ENCODE measurements at regions not wholly inside any gene's neighbourhood (a gene's known extent, or its start where the extent isn't known, plus 50 kb on each side); places are given as distances from the start of the nearest gene placed in this dataset.

GRCh38 chr16:86087011-86087895 lies 188.3 kb downstream of the IRF8 start:
- no peak for TF ChIP-seq Cebpa-rat (IDR thresholded peaks at IDR 0.05)

DNA sequence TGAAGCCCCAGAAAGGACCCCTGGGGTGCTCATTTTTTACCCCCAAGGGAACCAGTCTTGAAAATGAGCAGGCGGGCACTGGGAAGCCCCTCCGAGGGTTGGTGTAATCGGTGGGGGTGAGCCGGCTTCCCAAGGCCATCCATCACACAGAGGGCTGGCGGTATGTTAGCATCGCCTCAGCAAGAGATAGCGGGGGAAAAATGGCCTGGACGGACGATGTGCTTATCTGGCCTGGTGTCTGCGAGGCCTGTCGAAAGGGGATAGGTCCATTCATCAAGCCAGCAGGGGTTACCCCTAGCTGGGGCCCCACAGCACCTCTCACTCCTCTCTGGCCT lies 188.9 kb downstream of the IRF8 start:
- Histone ChIP-seq H3K36me3 (no peaks in the 10 kb centered on the region), H3K9ac (no peak overlapping the region), H3K4me2 (no peak overlapping the region), H4K20me1 (no peaks in the 10 kb centered on the region), H3K4me1 (peaks cover 22 to 41% (median 33%) of the 10 kb centered on the region in 10 experiments), H3K27me3 (no peaks in the 10 kb centered on the region), H3K9me3 (replicated peaks in 1 of 11) (no peaks in the 10 kb centered on the region), H3K27ac (no peak overlapping the region), H3K4me3 (no peak overlapping the region)
- TF ChIP-seq Cebpa-rat (IDR thresholded peaks at IDR 0.05), result no peak

More at GRCh38 chr16:86087011-86087895, 188.3 kb downstream of the IRF8 start:
- Histone ChIP-seq H3K4me3 (no peak overlapping the region), H3K27me3 (no peaks in the 10 kb centered on the region), H3K4me1 (peaks cover 22 to 41% (median 33%) of the 10 kb centered on the region in 10 experiments), H3K36me3 (no peaks in the 10 kb centered on the region), H3K4me2 (peak overlapping the region in 9 of 11 experiments; percentile 19 to 66 (median 46); a peak in 12 of 22 replicates), H3K9me3 (replicated peaks in 1 of 11) (no peaks in the 10 kb centered on the region), H3K9ac (no peak overlapping the region), H4K20me1 (no peaks in the 10 kb centered on the region), H3K27ac (no peak overlapping the region)

- no peaks in the 10 kb centered on the region for H4K20me1 ChIP-seq
- H3K4me2 ChIP-seq, result no peak overlapping the region
- no peak overlapping the region for H3K4me3 ChIP-seq
- TF ChIP-seq Cebpa-rat (IDR thresholded peaks at IDR 0.05), result no peak
- no peaks in the 10 kb centered on the region for H3K27me3 ChIP-seq
- H3K9me3 ChIP-seq (replicated peaks in 1 of 11), result no peaks in the 10 kb centered on the region
- H3K36me3 ChIP-seq, result no peaks in the 10 kb centered on the region
- H3K4me1 ChIP-seq, result peaks cover 22 to 41% (median 33%) of the 10 kb centered on the region in 10 experiments
- H3K9ac ChIP-seq, result no peak overlapping the region
- H3K27ac ChIP-seq, result no peak overlapping the region
Observed at GRCh38 chr16:86088287-86088686, 189.3 kb downstream of the IRF8 start.

DNA sequence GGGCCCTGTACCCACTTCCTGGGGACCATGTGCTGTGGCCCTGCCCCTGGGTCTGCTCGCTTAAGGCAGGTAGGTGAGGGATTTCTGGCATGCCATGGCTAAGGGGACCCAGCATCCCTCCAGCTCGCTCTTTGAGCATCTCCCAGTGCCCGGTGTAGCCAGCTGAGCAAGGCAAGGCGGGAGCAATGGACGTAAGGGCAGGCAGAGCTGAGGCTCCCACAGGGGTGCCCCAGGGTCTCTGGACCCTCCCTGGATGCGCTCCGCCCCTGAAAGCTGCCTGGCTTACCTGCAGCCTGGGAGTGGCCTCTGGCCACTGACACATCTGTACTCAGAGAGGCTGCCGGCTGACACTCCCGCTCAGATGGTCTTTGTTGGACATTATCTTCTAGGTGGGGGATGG lies 189.9 kb downstream of the IRF8 start:
- no peak overlapping the region for H3K9ac ChIP-seq

GRCh38 chr16:86089334-86089900 lies 190.5 kb downstream of the IRF8 start:
- no peak overlapping the region for H3K4me3 ChIP-seq
- H3K9me3 ChIP-seq (replicated peaks in 1 of 11), result no peaks in the 10 kb centered on the region
- peak overlapping the region in 4 of 11 experiments; percentile 4 to 54 (median 25); a peak in 4 of 22 replicates for H3K27ac ChIP-seq
- no peak for TF ChIP-seq Cebpa-rat (IDR thresholded peaks at IDR 0.05)
- H3K27me3 ChIP-seq, result no peaks in the 10 kb centered on the region
- H3K4me2 ChIP-seq, result peak overlapping the region; percentile 29 to 86 (median 66); a peak in 18 of 22 replicates
- no peaks in the 10 kb centered on the region for H4K20me1 ChIP-seq
- H3K4me1 ChIP-seq, result peaks cover 22 to 41% (median 33%) of the 10 kb centered on the region in 10 experiments
- H3K9ac ChIP-seq, result peak overlapping the region in 1 of 11 experiments; percentile 5; a peak in 1 of 22 replicates
- H3K36me3 ChIP-seq, result no peaks in the 10 kb centered on the region

More for the DNA sequence above, 189.9 kb downstream of the IRF8 start:
- Histone ChIP-seq H3K36me3 (no peaks in the 10 kb centered on the region), H3K9me3 (replicated peaks in 1 of 11) (no peaks in the 10 kb centered on the region), H3K4me2 (peak overlapping the region in 2 of 11 experiments; percentile 19 to 23; a peak in 3 of 22 replicates), H4K20me1 (no peaks in the 10 kb centered on the region), H3K27me3 (no peaks in the 10 kb centered on the region), H3K27ac (no peak overlapping the region), H3K4me3 (no peak overlapping the region), H3K4me1 (peaks cover 22 to 41% (median 33%) of the 10 kb centered on the region in 10 experiments)
- no peak for TF ChIP-seq Cebpa-rat (IDR thresholded peaks at IDR 0.05)

- no peaks in the 10 kb centered on the region for H3K9me3 ChIP-seq (replicated peaks in 1 of 11)
- H3K4me2 ChIP-seq, result peak overlapping the region; percentile 29 to 86 (median 66)
- H3K4me1 ChIP-seq, result peaks cover 22 to 41% (median 33%) of the 10 kb centered on the region in 10 experiments
- peak overlapping the region in 1 of 11 experiments; percentile 5; a peak in 1 of 22 replicates for H3K9ac ChIP-seq
- no peak for TF ChIP-seq Cebpa-rat (IDR thresholded peaks at IDR 0.05)
- no peaks in the 10 kb centered on the region for H3K27me3 ChIP-seq
- H3K4me3 ChIP-seq, result no peak overlapping the region
- H3K36me3 ChIP-seq, result no peaks in the 10 kb centered on the region
- H4K20me1 ChIP-seq, result no peaks in the 10 kb centered on the region
- H3K27ac ChIP-seq, result peak overlapping the region in 6 of 11 experiments; percentile 4 to 54 (median 27); a peak in 9 of 22 replicates
Observed at GRCh38 chr16:86089991-86090390, 191.0 kb downstream of the IRF8 start.

- Histone ChIP-seq H3K9me3 (replicated peaks in 1 of 11) (no peaks in the 10 kb centered on the region), H3K27ac (peak overlapping the region in 6 of 11 experiments; percentile 4 to 54 (median 27); a peak in 9 of 22 replicates), H3K4me2 (peak overlapping the region; percentile 29 to 86 (median 66); a peak in 18 of 22 replicates), H3K4me3 (no peak overlapping the region), H3K27me3 (no peaks in the 10 kb centered on the region), H3K36me3 (no peaks in the 10 kb centered on the region), H3K4me1 (peaks cover 22 to 34% (median 29%) of the 10 kb centered on the region in 10 experiments), H4K20me1 (no peaks in the 10 kb centered on the region), H3K9ac (no peak overlapping the region)
- no peak for TF ChIP-seq Cebpa-rat (IDR thresholded peaks at IDR 0.05)
Observed at GRCh38 chr16:86090461-86091170, 191.7 kb downstream of the IRF8 start.

- no peaks in the 10 kb centered on the region for H3K27me3 ChIP-seq
- no peak overlapping the region for H3K9ac ChIP-seq
- H3K4me2 ChIP-seq, result no peak overlapping the region
- no peaks in the 10 kb centered on the region for H3K9me3 ChIP-seq (replicated peaks in 1 of 11)
- no peaks in the 10 kb centered on the region for H3K36me3 ChIP-seq
- no peaks in the 10 kb centered on the region for H4K20me1 ChIP-seq
- no peak overlapping the region for H3K4me3 ChIP-seq
- peaks cover 10 to 21% (median 19%) of the 10 kb centered on the region in 10 experiments for H3K4me1 ChIP-seq
- H3K27ac ChIP-seq, result no peak overlapping the region
- TF ChIP-seq Cebpa-rat (IDR thresholded peaks at IDR 0.05), result no peak
Observed at GRCh38 chr16:86091976-86092375, 193.0 kb downstream of the IRF8 start.

Data from BLaER1 treated with 17β-estradiol and CSF1 and Interleukin-3, amounts not matched to agents 10 nM and 100 nM (cell line).